Iris pigment epithelial cell (primary cell): ENCODE measurements at regions not wholly inside any gene's neighbourhood (a gene's known extent, or its start where the extent isn't known, plus 50 kb on each side); places are given as distances from the start of the nearest gene placed in this dataset.

Experiments
- DNase-seq: peaks from one replicate; pipeline ENCODE4 v3.0.0-alpha.2; 2011; ENCODE audit warnings: low read depth

- DNase-seq: no peak
These were observed 70.7 kb upstream of the SYT6 start for GRCh38 chr1:114224196-114224907.

- no peak for DNase-seq
These were observed 69.3 kb upstream of the SYT6 start for GRCh38 chr1:114222920-114223319.

GRCh38 chr1:114219172-114219868 lies 65.7 kb upstream of the SYT6 start:
- no peak for DNase-seq

GRCh38 chr1:114218361-114219171 lies 64.9 kb upstream of the SYT6 start:
- no peak for DNase-seq

- DNase-seq: no peak
These were observed 62.9 kb upstream of the SYT6 start for GRCh38 chr1:114216431-114217173.

- DNase-seq: no peak
These were observed 61.8 kb upstream of the SYT6 start for GRCh38 chr1:114215436-114215835.

- no peak for DNase-seq
These were observed 60.3 kb upstream of the SYT6 start for GRCh38 chr1:114214016-114214415.

- DNase-seq: no peak
These were observed 56.3 kb upstream of the SYT6 start for GRCh38 chr1:114209971-114210370.

GRCh38 chr1:114208714-114209113 lies 55.0 kb upstream of the SYT6 start:
- no peak for DNase-seq

GRCh38 chr1:114208106-114208505 lies 54.4 kb upstream of the SYT6 start:
- DNase-seq: no peak

- no peak for DNase-seq
These were observed 54.0 kb upstream of the SYT6 start for GRCh38 chr1:114207635-114208034.

- DNase-seq: no peak
These were observed 52.7 kb upstream of the SYT6 start for GRCh38 chr1:114206392-114206791.

GRCh38 chr1:114203595-114204128 lies 50.0 kb upstream of the SYT6 start:
- no peak for DNase-seq
